ENCODE measurements at regions not wholly inside any gene's neighbourhood (a gene's known extent, or its start where the extent isn't known, plus 50 kb on each side); places are given as distances from the start of the nearest gene placed in this dataset.

- TF ChIP-seq ZBTB33 (IDR thresholded peaks at IDR 0.05; ENCODE audit: borderline replicate concordance, low read depth) (no peak), NFIC (IDR thresholded peaks at IDR 0.05; ENCODE audit: borderline replicate concordance) (no peak)
- TF ChIP-seq, protein P1, sequence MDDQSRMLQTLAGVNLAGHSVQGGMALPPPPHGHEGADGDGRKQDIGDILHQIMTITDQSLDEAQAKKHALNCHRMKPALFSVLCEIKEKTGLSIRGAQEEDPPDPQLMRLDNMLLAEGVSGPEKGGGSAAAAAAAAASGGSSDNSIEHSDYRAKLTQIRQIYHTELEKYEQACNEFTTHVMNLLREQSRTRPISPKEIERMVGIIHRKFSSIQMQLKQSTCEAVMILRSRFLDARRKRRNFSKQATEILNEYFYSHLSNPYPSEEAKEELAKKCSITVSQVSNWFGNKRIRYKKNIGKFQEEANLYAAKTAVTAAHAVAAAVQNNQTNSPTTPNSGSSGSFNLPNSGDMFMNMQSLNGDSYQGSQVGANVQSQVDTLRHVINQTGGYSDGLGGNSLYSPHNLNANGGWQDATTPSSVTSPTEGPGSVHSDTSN (IDR thresholded peaks at IDR 0.05), result no peak
Observed at GRCh38 chr21:22925032-22925431, 1926.8 kb downstream of the NCAM2 start (continued).

DNA sequence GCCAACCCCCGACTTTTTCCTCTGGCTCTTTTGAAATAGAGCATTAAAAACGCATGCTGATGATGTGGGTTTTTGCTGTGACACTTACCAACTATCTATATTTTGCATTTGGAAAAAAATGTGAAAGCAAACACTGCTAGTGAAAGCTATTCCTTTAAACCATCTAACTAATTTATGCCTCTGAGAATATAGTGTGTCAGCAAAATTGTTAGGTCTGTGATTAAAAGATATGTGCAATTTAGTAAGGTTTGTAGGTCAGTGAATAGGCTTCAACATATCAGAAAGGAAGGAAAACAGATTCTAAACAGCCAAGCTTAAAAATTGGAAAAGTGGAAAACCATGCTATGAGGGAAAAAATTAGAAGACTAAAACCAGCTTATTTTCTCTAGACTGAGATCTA is 1929.3 kb downstream of the NCAM2 start:
- POLR2A ChIA-PET, result no interaction called here
- H3K27ac ChIP-seq (ENCODE audit: low read depth in 2 of 2, low read length in 1 of 2), result no peak overlapping the region
- H3K36me3 ChIP-seq (replicated peaks in 1 of 2; ENCODE audit: control insufficient read depth in 1 of 2, insufficient read depth in 2 of 2, low read length in 1 of 2), result no peaks in the 10 kb centered on the region
- CTCF ChIA-PET, result no interaction called here
- no peaks in the 10 kb centered on the region for H3K27me3 ChIP-seq (ENCODE audit: insufficient read depth)
- H3K4me1 ChIP-seq (ENCODE audit: control insufficient read depth in 1 of 2, insufficient read depth in 2 of 2, low read depth in 1 of 2, low read length in 1 of 2), result no peaks in the 10 kb centered on the region
- no peaks in the 10 kb centered on the region for H3K9me3 ChIP-seq
- no peak overlapping the region for H2AFZ ChIP-seq (ENCODE audit: low read depth)
- no peaks in the 10 kb centered on the region for H3K79me2 ChIP-seq (ENCODE audit: insufficient read depth)
- 38% methylated on average over 2 of the region's 2 CpGs for WGBS (ENCODE audit: low lambda C conversion rate)
- DNase-seq, result no peak
- H4K20me1 ChIP-seq (ENCODE audit: insufficient read depth), result no peaks in the 10 kb centered on the region
- no peak overlapping the region for H3K4me2 ChIP-seq
- no peak overlapping the region for H3K9ac ChIP-seq
- H3K4me3 ChIP-seq (ENCODE audit: low read depth in 2 of 2, low read length in 1 of 2), result no peak overlapping the region
- H3K9me2 ChIP-seq, result no peaks in the 10 kb centered on the region
- no peak for TF ChIP-seq RFX5 (IDR thresholded peaks at IDR 0.05; ENCODE audit: low read length)
- TF ChIP-seq MEF2A (IDR thresholded peaks at IDR 0.05; ENCODE audit: borderline replicate concordance, low read depth), result no peak
- TF ChIP-seq MAX (IDR thresholded peaks at IDR 0.05; ENCODE audit: low read depth), result no peak
- TF ChIP-seq SMC3 (IDR thresholded peaks at IDR 0.05; ENCODE audit: low read depth, low read length), result no peak
- TF ChIP-seq ZBTB33 (IDR thresholded peaks at IDR 0.05; ENCODE audit: borderline replicate concordance, low read depth), result no peak
- TF ChIP-seq YY1 (IDR thresholded peaks at IDR 0.05; ENCODE audit: low read depth), result no peak
- no peak for TF ChIP-seq NFIC (IDR thresholded peaks at IDR 0.05; ENCODE audit: borderline replicate concordance)
- TF ChIP-seq TAF1 (IDR thresholded peaks at IDR 0.05; ENCODE audit: borderline replicate concordance, low read depth, low read length), result no peak
- no peak for TF ChIP-seq SIN3A (IDR thresholded peaks at IDR 0.05; ENCODE audit: borderline replicate concordance, low read depth, low read length)
- TF ChIP-seq ELF1 (IDR thresholded peaks at IDR 0.05), result no peak
- TF ChIP-seq TEAD4 (IDR thresholded peaks at IDR 0.05; ENCODE audit: borderline replicate concordance, insufficient read depth), result no peak
- no peak for TF ChIP-seq USF1 (IDR thresholded peaks at IDR 0.05; ENCODE audit: borderline replicate concordance, low read depth)
- TF ChIP-seq FOSL2 (IDR thresholded peaks at IDR 0.05; ENCODE audit: borderline replicate concordance, low read depth), result no peak
- TF ChIP-seq POLR2AphosphoS5 (IDR thresholded peaks at IDR 0.05; ENCODE audit: low read depth, low read length), result no peak
- TF ChIP-seq GABPA (IDR thresholded peaks at IDR 0.05; ENCODE audit: low read depth), result no peak
- TF ChIP-seq GATA2 (CRISPR knock-in tag; IDR thresholded peaks at IDR 0.05), result no peak
- TF ChIP-seq, protein P1 (IDR thresholded peaks at IDR 0.05), result no peak
- TF ChIP-seq RXRA (IDR thresholded peaks at IDR 0.05; ENCODE audit: borderline replicate concordance, low read depth), result no peak
- TF ChIP-seq FOXJ3 (CRISPR knock-in tag; IDR thresholded peaks at IDR 0.05), result no peak
- no peaks in the 10 kb centered on the region for H3F3A ChIP-seq (replicated peaks; ENCODE audit: insufficient read depth)

Data from SK-N-SH (cell line).